Left forelimb (tissue), 1 donor: ENCODE measurements at regions not wholly inside any gene's neighbourhood (a gene's known extent, or its start where the extent isn't known, plus 50 kb on each side); places are given as distances from the start of the nearest gene placed in this dataset.

ENCODE experiments used
- DNase-seq: peaks from one replicate; pipeline ENCODE4 v3.0.0-alpha.2; 2018; ENCODE audit warnings: low spot score

GRCh38 chr15:72833561-72833960, 50.0 kb upstream of the ADPGK start:
- DNase-seq: no peak
